A673 (cell line): ENCODE measurements at regions not wholly inside any gene's neighbourhood (a gene's known extent, or its start where the extent isn't known, plus 50 kb on each side); places are given as distances from the start of the nearest gene placed in this dataset.

Experiments used
- BruUV-seq: library from RNA; stranded (reverse); fragments of 400-500 nt; replicated peaks from 2 replicates; lab custom pipeline; 2021; lab: Mats Ljungman, UMichigan
- CTCF ChIA-PET: fragments of 300-600 bp; sonication (Branson Sonifier 250); formaldehyde crosslinking; loops from one replicate; lab custom pipeline; 2022; ENCODE audit warnings: antibody characterized with exemption; lab: Charles Lee
- POLR2A ChIA-PET: fragments of 300-600 bp; sonication (Branson Sonifier 250); formaldehyde crosslinking; loops from one replicate; lab custom pipeline; 2022; ENCODE audit warnings: antibody characterized with exemption; ENCODE audit not compliant: low non-redundant PET; lab: Charles Lee
- DNase-seq: peaks from one replicate; pipeline ENCODE4 v3.0.0-alpha.2; 2015; ENCODE audit warnings: low spot score
- H3K27ac ChIP-seq: fragments of 200-600 bp; sonication (generic); 2 replicates; pipeline ENCODE4 v1.5.1; 2016; ENCODE audit warnings: mixed run types, low read depth, mild to moderate bottlenecking, mixed read lengths, antibody characterized with exemption, low read length; ENCODE audit not compliant: poor library complexity, severe bottlenecking
- H3K27me3 ChIP-seq: fragments of 200-600 bp; sonication (generic); replicated peaks from 2 replicates; pipeline ENCODE4 v1.6.1; 2017; ENCODE audit warnings: mixed run types, low read depth, mild to moderate bottlenecking, mixed read lengths, antibody characterized with exemption, low read length; ENCODE audit not compliant: insufficient read depth, poor library complexity
- H3K36me3 ChIP-seq: fragments of 200-600 bp; sonication (generic); 2 replicates; pipeline ENCODE4 v1.6.1; 2016; ENCODE audit warnings: mixed run types, mild to moderate bottlenecking, mixed read lengths, antibody characterized with exemption, low read length; ENCODE audit not compliant: insufficient read depth, poor library complexity, severe bottlenecking
- H3K4me1 ChIP-seq: fragments of 200-600 bp; sonication (generic); 2 replicates; pipeline ENCODE4 v1.6.1; 2017; ENCODE audit warnings: mixed run types, mild to moderate bottlenecking, mixed read lengths, antibody characterized with exemption, low read length; ENCODE audit not compliant: insufficient read depth, poor library complexity, severe bottlenecking
- H3K4me3 ChIP-seq: fragments of 200-600 bp; sonication (generic); 2 replicates; pipeline ENCODE4 v1.5.1; 2016; ENCODE audit warnings: low read depth, mixed run types, mild to moderate bottlenecking, mixed read lengths, low read length; ENCODE audit not compliant: poor library complexity, severe bottlenecking
- H3K9me3 ChIP-seq: fragments of 200-600 bp; sonication (generic); 2 replicates; pipeline ENCODE4 v1.6.1; 2016; ENCODE audit warnings: mixed run types, low read depth, mild to moderate bottlenecking, mixed read lengths, antibody characterized with exemption, low read length; ENCODE audit not compliant: poor library complexity, severe bottlenecking
- CTCF ChIP-seq: fragments of 300-800, 200-600 bp; sonication (generic); conservative IDR thresholded peaks from 2 replicates; pipeline ENCODE4 v1.5.1; 2017; ENCODE audit warnings: low read depth, mild to moderate bottlenecking, antibody characterized with exemption, low read length, moderate library complexity, mixed read lengths
- EZH2 ChIP-seq: fragments of 200-600 bp; sonication (generic); IDR thresholded peaks from 2 replicates; pipeline ENCODE4 v1.6.1; 2017; ENCODE audit warnings: borderline replicate concordance, low read depth, mild to moderate bottlenecking, mixed read lengths, antibody characterized with exemption, low read length; ENCODE audit not compliant: poor library complexity, severe bottlenecking
- intact Hi-C: fragments of 100-400 bp; cut with micrococcal nuclease; formaldehyde crosslinking; loops from one replicate; pipeline ENCODE4 v1.10.0; 2022; ENCODE audit not compliant: unreplicated experiment

DNA sequence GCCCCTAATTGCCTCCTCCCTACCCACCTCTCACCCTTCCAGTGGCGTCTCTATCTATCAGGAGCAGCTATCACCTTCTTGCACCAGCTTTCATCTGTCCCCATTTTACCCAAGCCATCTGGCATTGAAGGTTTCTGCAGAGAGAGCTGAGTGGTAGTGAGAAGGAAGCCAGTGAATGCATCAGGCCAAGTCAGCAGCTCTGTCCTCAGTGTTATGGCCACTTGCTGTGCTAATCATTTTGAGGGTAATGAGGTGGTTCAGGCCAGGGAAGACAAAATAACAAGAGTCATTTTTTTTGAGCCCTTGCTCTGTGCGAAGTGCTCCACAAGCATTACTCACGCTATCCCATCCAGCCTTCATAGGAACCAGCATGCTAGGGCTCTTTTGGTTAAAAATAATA, 164.7 kb downstream of the SUDS3 start:
- Histone ChIP-seq H3K4me3 (no peak overlapping the region), H3K9me3 (no peaks in the 10 kb centered on the region), H3K4me1 (no peaks in the 10 kb centered on the region), H3K27ac (no peak overlapping the region), H3K36me3 (no peaks in the 10 kb centered on the region), H3K27me3 (peaks cover 3% of the 10 kb centered on the region)
- no TSS peak for BruUV-seq
- DNase-seq: no peak
- ChIA-PET POLR2A (no interaction called here), CTCF (no interaction called here)
- TF ChIP-seq EZH2: no peak
- no peak for TF ChIP-seq CTCF
- intact Hi-C loops: no loop called here

GRCh38 chr12:118541934-118542333, 165.6 kb downstream of the SUDS3 start:
- intact Hi-C loops: no loop called here
- POLR2A ChIA-PET: no interaction called here
- peak; percentile 21 for DNase-seq
- Histone ChIP-seq H3K27ac (no peak overlapping the region), H3K9me3 (no peaks in the 10 kb centered on the region), H3K4me1 (no peaks in the 10 kb centered on the region), H3K36me3 (no peaks in the 10 kb centered on the region), H3K27me3 (no peaks in the 10 kb centered on the region), H3K4me3 (no peak overlapping the region)
- CTCF ChIA-PET: no interaction called here
- no TSS peak for BruUV-seq
- TF ChIP-seq EZH2 (no peak), CTCF (no peak)

GRCh38 chr12:118543651-118544050, 167.3 kb downstream of the SUDS3 start:
- intact Hi-C loops: no loop called here
- H3K4me1 ChIP-seq: no peaks in the 10 kb centered on the region
- no TSS peak for BruUV-seq

More at GRCh38 chr12:118543651-118544050, 167.3 kb downstream of the SUDS3 start:
- H3K27ac ChIP-seq: no peak overlapping the region
- no peak for TF ChIP-seq CTCF
- TF ChIP-seq EZH2: no peak
- H3K36me3 ChIP-seq: no peaks in the 10 kb centered on the region
- DNase-seq: no peak
- no peaks in the 10 kb centered on the region for H3K9me3 ChIP-seq
- no peaks in the 10 kb centered on the region for H3K27me3 ChIP-seq
- ChIA-PET CTCF (no interaction called here), POLR2A (no interaction called here)
- no peak overlapping the region for H3K4me3 ChIP-seq
